Activated CD8-positive, alpha-beta memory T cell treated with anti-CD3 and anti-CD28 coated beads, Interleukin-2, amount 10 ng/mL, durations not matched to agents 7 days and 5 days (primary cell): ENCODE measurements at regions not wholly inside any gene's neighbourhood (a gene's known extent, or its start where the extent isn't known, plus 50 kb on each side); places are given as distances from the start of the nearest gene placed in this dataset.
"Not testable (repeated sequence)": the region's sequence is repeated elsewhere in the genome, so short reads cannot be mapped to it uniquely, and the experiment has no call there.

Experiments
- ATAC-seq: fragments of 150-1000 bp; cut with Tn5 transposase; one replicate; pipeline ENCODE4 v1.10.0; 2021; ENCODE audit warnings: moderate library complexity
- CTCF ChIA-PET: fragments of 350-600 bp; sonication (Branson Sonifier 250); formaldehyde crosslinking; loops from one replicate; lab custom pipeline; 2021; ENCODE audit warnings: antibody characterized with exemption; lab: Charles Lee
- DNase-seq: peaks from one replicate; pipeline ENCODE4 v3.0.0-alpha.2; 2020
- H3K27ac Mint-ChIP-seq: one replicate; pipeline ENCODE4 v1.8.0; 2021; ENCODE audit warnings: mild to moderate bottlenecking, mixed read lengths
- H3K27me3 Mint-ChIP-seq: one replicate; pipeline ENCODE4 v1.8.0; 2021; ENCODE audit warnings: mixed read lengths
- H3K36me3 Mint-ChIP-seq: one replicate; pipeline ENCODE4 v1.8.0; 2021; ENCODE audit warnings: mild to moderate bottlenecking, mixed read lengths
- H3K4me1 Mint-ChIP-seq: one replicate; pipeline ENCODE4 v1.8.0; 2021; ENCODE audit warnings: mixed read lengths
- H3K4me3 Mint-ChIP-seq: one replicate; pipeline ENCODE4 v1.8.0; 2021; ENCODE audit warnings: mild to moderate bottlenecking, moderate library complexity, mixed read lengths
- H3K9me3 Mint-ChIP-seq: one replicate; pipeline ENCODE4 v1.8.0; 2022; ENCODE audit warnings: low read depth, mixed read lengths

DNA sequence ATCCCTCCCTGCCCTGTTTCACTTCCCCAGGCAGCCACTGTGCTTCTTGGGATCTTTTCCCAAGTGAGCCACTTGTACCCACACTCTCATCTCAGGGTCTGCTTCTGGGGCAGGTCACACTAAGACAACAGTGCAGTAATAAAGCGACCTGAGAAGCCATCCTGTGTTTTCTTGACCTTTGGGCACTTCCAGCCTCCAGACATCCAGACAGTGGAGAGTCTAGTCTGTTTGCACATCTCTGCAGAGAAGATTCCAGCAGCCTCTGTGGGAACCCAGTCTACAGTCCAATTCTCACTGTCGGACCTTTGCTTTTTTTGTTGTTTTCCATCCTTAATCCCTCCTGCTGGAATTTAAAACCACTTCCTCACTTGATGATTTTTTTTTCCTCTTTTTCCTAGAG lies 50.3 kb upstream of the ATP6AP2 start:
- DNase-seq (no peak), ATAC-seq (no peak)
- no peak overlapping the region for H3K27ac Mint-ChIP-seq

DNA sequence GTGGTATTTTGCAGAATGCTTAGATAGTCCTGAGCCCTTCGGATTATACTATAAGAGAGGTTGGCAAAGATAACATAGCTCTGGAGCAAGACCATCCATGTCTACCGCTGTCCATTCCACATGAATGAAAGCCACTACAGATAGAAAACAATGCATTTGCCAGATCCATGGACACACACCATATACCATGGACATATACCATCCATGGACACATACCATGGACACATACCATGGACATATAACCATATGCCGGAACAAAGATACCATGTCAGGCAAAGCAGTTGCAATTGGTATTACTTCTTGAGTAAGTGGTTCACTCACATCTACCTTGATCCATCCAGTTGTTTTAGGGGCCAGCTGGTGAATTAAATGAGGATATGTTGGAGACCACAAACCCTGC lies 53.2 kb upstream of the ATP6AP2 start:
- peaks cover 2% of the 10 kb centered on the region for H3K27me3 Mint-ChIP-seq
- no peak for ATAC-seq
- H3K4me1 Mint-ChIP-seq, result no peaks in the 10 kb centered on the region
- DNase-seq, result no peak
- no peak overlapping the region for H3K4me3 Mint-ChIP-seq
- H3K27ac Mint-ChIP-seq, result no peak overlapping the region
- CTCF ChIA-PET, result no interaction called here
- no peaks in the 10 kb centered on the region for H3K36me3 Mint-ChIP-seq
- H3K9me3 Mint-ChIP-seq, result no peaks in the 10 kb centered on the region

More for the DNA sequence above, 50.3 kb upstream of the ATP6AP2 start:
- Mint-ChIP-seq H3K36me3 (no peaks in the 10 kb centered on the region), H3K27me3 (peaks cover 2% of the 10 kb centered on the region), H3K4me1 (no peaks in the 10 kb centered on the region), H3K9me3 (no peaks in the 10 kb centered on the region), H3K4me3 (no peak overlapping the region)
- CTCF ChIA-PET, result interaction anchor here (1.1 kb wide), 1 partner anchor 13 kb away, joined by 3 read pairs; no protein-coding TSS in a partner anchor

DNA sequence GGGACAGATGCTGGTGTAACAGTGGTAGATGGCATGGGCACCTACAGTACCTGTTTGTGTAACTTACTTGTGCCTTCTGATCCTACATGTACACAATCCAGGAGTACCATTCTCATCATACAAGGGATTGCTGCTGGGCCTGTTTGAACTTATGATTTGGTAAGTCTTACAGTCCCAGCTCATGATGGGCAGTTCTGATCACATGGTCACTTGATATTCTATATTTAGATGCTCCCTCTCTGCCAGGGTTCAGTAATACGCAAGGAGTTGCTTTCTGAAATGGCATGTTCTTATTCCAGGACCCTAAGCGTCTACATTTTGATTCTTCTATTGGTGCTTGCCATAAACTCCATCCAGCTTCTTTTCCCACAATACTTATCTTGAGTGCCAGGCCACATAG lies 54.4 kb upstream of the ATP6AP2 start:
- DNase-seq (no peak), ATAC-seq (no peak)
- no peaks in the 10 kb centered on the region for H3K4me1 Mint-ChIP-seq
- H3K27ac Mint-ChIP-seq, result no peak overlapping the region
- no peaks in the 10 kb centered on the region for H3K36me3 Mint-ChIP-seq
- H3K27me3 Mint-ChIP-seq, result peaks cover 2% of the 10 kb centered on the region
- H3K4me3 Mint-ChIP-seq, result no peak overlapping the region
- CTCF ChIA-PET, result no interaction called here
- H3K9me3 Mint-ChIP-seq, result no peaks in the 10 kb centered on the region

DNA sequence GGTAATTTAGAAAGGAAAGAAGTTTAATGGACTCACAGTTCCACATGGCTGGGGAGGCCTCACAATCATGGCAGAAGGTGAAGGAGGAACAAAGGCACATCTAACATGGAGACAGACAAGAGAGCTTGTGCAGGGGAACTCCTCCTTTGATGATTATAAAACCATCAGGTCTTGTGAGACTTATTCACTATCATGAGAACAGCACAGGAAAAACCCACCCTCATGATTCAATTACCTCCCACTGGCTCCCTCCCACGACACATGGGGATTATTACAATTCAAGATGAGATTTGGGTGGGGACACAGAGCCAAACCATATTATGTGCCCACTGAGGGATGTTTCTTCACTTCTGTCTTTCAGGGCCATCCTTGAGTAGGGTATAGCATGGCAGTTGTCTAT lies 54.9 kb upstream of the ATP6AP2 start:
- H3K27ac Mint-ChIP-seq, H3K36me3 Mint-ChIP-seq, H3K4me3 Mint-ChIP-seq, H3K27me3 Mint-ChIP-seq, DNase-seq, H3K4me1 Mint-ChIP-seq, H3K9me3 Mint-ChIP-seq, CTCF ChIA-PET, ATAC-seq: not testable (repeated sequence)

DNA sequence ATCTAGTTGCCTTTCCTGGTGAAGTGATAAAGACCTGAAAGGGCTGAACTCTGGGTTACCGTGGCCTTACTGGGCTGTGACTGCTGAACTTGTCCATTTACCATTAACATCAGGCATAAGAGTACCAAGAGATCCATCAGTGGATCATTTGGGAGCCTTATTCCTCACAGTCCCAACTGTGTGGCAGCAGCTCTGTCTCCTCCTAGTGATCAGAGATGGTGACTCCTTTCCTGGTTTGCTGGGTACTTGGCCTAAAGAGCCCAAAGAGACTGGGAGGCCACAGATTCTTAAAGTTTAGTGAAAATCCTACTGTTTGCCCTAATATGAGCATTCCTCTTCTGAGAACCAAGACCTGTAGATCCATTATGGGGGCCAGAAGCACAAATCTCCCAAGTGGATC lies 56.3 kb upstream of the ATP6AP2 start:
- DNase-seq (no peak), ATAC-seq (no peak)
- H3K4me3 Mint-ChIP-seq, result no peak overlapping the region
- H3K27me3 Mint-ChIP-seq, result peaks cover 2% of the 10 kb centered on the region
- H3K4me1 Mint-ChIP-seq, result no peaks in the 10 kb centered on the region
- no peaks in the 10 kb centered on the region for H3K36me3 Mint-ChIP-seq
- CTCF ChIA-PET, result no interaction called here
- H3K9me3 Mint-ChIP-seq, result no peaks in the 10 kb centered on the region
- H3K27ac Mint-ChIP-seq, result no peak overlapping the region

DNA sequence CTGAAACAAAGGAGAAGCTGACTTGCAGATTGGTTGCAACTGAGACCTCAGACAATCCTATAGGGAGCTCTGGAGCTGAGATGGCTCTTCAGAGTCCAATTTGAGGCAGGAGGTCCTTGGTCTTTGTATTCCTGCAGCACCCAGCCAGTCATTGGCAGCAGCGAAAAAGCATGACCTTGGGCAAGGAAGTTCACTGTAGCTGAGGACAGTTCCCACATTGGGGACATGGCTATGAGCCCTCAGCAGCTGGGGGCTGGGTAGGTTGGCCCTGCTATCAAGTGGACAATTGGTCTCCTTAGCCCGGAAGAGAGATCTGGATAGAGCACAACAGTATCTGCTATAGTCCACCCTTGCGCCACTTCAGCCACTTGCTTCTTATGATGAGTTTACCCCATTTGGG lies 56.9 kb upstream of the ATP6AP2 start:
- Mint-ChIP-seq H3K9me3 (no peaks in the 10 kb centered on the region), H3K4me1 (no peaks in the 10 kb centered on the region), H3K36me3 (no peaks in the 10 kb centered on the region), H3K27ac (no peak overlapping the region), H3K27me3 (peaks cover 2% of the 10 kb centered on the region), H3K4me3 (no peak overlapping the region)
- CTCF ChIA-PET, result no interaction called here
- DNase-seq (no peak), ATAC-seq (no peak)

DNA sequence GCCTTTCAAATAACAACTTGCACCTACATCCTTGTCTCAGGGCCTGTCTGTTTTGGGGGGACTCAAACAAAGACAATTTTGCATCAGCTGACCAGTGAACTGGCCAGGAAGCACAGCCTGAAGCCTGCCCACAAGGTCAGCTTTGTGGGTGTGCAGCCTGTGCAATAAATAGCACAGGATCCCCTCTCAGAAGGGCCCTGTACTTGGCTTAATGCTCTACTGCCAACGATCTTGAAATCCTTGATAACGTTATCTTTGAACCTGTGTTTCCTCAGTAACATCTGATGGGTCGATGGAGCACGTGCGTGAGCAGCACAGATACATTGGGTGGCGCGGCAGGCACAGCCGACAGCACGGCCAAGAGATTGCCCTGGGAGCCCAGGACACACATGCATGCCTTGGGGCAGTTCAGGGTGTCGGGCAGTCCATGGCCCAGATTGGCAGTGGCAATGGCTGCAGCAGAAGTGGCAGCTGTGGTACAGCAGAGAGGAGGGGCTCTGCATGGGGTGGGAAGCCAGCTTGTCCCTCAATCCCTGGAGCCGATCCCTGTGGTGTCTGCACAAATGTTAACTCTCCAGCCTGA lies 58.8 kb upstream of the ATP6AP2 start:
- Mint-ChIP-seq H3K27ac (no peak overlapping the region), H3K27me3 (peaks cover 2% of the 10 kb centered on the region), H3K36me3 (no peaks in the 10 kb centered on the region), H3K4me3 (no peak overlapping the region), H3K9me3 (no peaks in the 10 kb centered on the region), H3K4me1 (no peaks in the 10 kb centered on the region)
- ATAC-seq (no peak), DNase-seq (no peak)
- CTCF ChIA-PET, result no interaction called here

DNA sequence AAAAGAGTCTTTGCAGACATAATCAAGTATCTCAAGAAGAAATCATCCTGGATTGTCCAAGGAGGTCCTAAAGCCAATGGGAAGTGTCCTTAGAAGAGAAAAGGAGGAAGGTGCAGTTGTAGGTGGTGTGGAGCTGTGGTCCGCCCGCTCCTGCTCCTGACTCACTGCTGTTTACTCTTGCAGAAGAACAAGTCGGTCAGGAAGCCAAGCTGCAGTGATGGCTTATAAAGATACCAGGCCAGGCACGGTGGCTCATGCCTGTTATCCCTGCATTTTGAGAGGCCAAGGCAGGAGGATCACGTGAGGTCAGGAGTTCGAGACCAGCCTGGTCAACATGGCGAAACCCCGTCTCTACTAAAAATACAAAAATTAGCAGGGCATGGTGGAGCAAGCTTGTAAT lies 66.4 kb upstream of the ATP6AP2 start:
- no peaks in the 10 kb centered on the region for H3K36me3 Mint-ChIP-seq
- H3K4me3 Mint-ChIP-seq, result no peak overlapping the region
- no peaks in the 10 kb centered on the region for H3K9me3 Mint-ChIP-seq
- CTCF ChIA-PET, result no interaction called here
- H3K27me3 Mint-ChIP-seq, result no peaks in the 10 kb centered on the region
- no peak overlapping the region for H3K27ac Mint-ChIP-seq
- no peak for DNase-seq
- H3K4me1 Mint-ChIP-seq, result no peaks in the 10 kb centered on the region
- ATAC-seq, result no peak

DNA sequence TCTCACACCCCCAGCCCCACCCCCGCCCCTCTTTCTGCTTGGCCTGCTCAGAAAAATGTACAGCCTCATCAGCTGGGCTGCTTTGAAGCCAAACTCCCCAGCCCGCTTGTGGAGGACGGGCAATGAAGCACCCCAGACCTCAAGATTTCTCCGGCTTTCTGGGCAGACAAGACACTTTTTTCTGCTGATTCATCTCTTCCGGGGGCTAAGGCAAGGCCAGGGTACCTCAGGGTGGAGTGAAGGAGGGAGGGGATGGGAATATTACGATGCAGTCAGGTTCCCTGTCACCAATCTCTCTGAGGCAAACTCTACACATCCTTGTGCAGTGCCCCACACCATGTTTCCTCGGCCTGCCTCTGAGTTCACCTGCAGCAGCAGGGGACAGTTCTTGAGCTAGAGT lies 66.9 kb upstream of the ATP6AP2 start:
- no peaks in the 10 kb centered on the region for H3K4me1 Mint-ChIP-seq
- H3K27ac Mint-ChIP-seq, result no peak overlapping the region
- CTCF ChIA-PET, result no interaction called here
- no peak overlapping the region for H3K4me3 Mint-ChIP-seq
- no peaks in the 10 kb centered on the region for H3K36me3 Mint-ChIP-seq
- ATAC-seq, result no peak
- no peak for DNase-seq
- H3K27me3 Mint-ChIP-seq, result no peaks in the 10 kb centered on the region
- H3K9me3 Mint-ChIP-seq, result no peaks in the 10 kb centered on the region

DNA sequence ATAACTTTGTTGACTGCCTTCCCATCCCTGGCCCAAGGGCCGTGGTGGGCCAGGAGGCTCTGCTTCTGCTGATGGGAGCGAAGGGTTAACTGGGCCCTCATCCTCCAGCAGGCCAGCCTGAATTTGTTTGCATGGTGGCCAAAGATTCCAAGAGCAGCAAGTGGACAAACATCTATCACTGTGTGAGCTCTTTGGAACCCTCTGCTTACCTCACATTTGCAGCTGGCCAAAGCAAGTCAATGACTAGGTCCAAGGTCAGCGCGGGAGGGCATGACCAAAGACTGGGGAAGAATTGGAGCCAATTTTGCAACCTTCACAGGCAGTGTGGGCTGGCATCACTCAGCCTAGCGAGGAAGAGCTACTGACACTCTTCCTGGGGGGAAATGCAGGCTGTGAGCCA lies 67.8 kb upstream of the ATP6AP2 start:
- Mint-ChIP-seq H3K27me3 (no peaks in the 10 kb centered on the region), H3K27ac (no peak overlapping the region)
- CTCF ChIA-PET, result no interaction called here

DNA sequence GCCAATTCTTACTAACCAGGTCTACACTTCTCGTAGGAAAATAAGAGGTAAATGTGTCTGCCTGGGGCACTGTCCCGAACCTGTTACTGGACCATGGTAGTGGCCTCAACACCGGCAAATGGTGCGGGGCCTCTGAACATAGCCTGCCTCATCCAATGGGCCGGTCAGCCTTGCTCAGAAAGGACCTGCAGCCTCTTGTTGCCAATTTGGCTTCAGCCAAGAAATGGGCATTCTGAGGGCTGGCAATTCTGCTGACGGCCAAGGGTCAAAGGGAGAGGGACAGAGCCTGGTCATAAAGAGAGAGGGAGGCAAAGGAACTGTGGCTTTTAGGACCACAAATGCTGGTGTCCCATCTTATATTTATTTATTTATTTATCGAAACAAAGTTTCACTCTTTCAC lies 69.5 kb upstream of the ATP6AP2 start:
- no peaks in the 10 kb centered on the region for H3K4me1 Mint-ChIP-seq
- no peak overlapping the region for H3K4me3 Mint-ChIP-seq
- no peaks in the 10 kb centered on the region for H3K36me3 Mint-ChIP-seq
- CTCF ChIA-PET, result no interaction called here
- H3K9me3 Mint-ChIP-seq, result no peaks in the 10 kb centered on the region
- H3K27me3 Mint-ChIP-seq, result no peaks in the 10 kb centered on the region
- no peak for ATAC-seq
- DNase-seq, result no peak
- H3K27ac Mint-ChIP-seq, result no peak overlapping the region

More for the DNA sequence above, 67.8 kb upstream of the ATP6AP2 start:
- DNase-seq (no peak), ATAC-seq (no peak)
- Mint-ChIP-seq H3K9me3 (no peaks in the 10 kb centered on the region), H3K4me3 (no peak overlapping the region), H3K4me1 (no peaks in the 10 kb centered on the region), H3K36me3 (no peaks in the 10 kb centered on the region)

DNA sequence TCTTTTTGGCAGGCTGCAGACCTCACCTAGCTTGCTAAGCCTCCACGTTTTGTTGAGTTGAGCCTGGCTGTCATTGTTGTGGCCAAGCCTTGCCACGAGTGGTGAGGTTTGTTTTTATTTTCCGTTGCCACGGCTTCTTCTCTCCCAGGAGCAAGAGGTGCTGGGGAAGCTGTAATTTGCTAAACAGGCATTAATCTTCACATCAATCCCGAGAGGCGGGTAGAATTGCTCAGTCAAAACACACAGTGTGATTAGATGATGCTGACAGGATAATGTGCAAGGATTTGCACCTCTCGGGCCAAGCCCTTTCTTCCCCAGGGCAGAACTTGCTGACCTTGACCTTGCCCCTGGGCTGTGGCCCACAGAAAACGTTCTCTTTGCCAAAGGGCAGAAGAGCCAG lies 72.2 kb upstream of the ATP6AP2 start:
- H3K4me3 Mint-ChIP-seq, result no peak overlapping the region
- H3K27me3 Mint-ChIP-seq, result no peaks in the 10 kb centered on the region
- CTCF ChIA-PET, result no interaction called here
- DNase-seq (no peak), ATAC-seq (no peak)
- no peaks in the 10 kb centered on the region for H3K9me3 Mint-ChIP-seq
- H3K27ac Mint-ChIP-seq, result no peak overlapping the region
- no peaks in the 10 kb centered on the region for H3K36me3 Mint-ChIP-seq
- no peaks in the 10 kb centered on the region for H3K4me1 Mint-ChIP-seq

DNA sequence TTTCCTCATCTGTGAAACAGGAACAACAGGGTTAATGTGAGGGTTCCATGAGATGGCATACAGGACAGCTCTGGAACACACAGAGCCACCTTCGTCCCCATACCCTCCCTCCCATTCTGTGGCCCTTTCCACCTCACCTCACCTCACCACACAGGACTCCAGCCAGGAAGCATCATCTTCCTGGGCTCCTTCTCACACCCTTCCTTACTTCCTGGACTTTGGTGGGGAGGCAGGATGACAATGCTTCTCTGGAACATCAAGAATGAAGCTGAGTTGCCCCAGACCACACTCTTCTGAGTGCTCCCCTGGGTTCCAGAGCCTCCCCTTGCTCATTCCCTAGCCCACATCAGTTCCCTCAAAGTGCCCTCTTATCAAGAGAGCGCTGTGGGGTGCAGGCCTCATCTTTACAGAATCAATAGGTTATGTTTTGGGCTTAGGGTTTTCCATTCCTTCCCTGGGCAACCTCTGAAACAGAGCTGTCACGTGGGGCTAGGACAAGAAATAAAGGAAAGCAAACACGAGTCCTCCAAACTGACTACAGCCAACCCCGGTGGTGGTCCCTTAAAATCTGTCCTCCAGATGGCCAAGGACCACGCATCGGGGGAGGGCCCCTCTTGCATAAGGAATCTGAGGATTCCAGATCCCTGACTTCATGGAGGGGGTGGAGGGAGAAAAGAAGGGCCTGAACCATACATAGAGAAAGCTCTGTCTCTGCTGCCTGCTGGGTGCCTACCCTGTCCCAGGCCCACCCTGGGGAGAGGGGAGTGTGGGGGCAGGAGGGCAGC lies 74.4 kb upstream of the ATP6AP2 start:
- Mint-ChIP-seq H3K27ac (no peak overlapping the region), H3K27me3 (no peaks in the 10 kb centered on the region), H3K4me3 (no peak overlapping the region), H3K36me3 (no peaks in the 10 kb centered on the region), H3K4me1 (no peaks in the 10 kb centered on the region), H3K9me3 (no peaks in the 10 kb centered on the region)
- DNase-seq (no peak), ATAC-seq (no peak)
- CTCF ChIA-PET, result no interaction called here

DNA sequence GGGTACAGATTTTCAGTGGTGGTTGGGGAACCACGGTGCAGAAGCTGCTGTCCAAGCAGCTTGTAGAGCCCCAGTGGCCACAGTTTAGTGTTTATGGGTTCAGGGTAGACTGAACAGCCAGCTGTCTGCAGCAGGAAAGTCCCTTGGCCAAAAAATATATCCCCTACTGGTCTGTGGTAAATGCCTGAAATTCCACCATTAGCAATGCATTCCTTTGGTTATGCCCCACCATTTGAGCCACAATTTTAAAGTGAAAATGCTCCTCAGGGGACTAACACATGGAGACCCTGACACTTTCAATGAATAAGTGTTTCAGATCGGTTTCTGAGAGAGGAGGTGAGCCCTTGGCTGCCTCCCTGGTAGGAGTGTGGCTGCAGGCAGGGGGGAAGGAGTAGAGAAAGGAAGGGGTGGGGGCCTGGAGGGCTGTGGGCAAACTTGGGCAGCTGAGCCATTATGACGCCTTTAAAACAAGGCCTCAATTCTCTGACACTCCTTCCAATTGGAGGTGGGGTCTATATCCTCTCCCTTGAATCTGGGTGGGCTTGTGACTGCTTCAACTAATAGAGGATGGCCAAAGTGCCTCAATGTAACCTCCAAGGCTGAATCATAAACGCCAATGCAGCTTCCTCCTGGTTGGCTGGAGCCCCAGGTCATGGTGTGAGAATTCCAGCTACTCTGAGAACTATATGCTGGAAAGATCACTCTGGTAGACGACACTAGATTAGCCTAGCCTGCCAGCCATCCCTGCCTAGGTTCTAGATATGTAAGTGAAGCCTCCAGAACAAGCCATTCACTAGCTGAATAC lies 75.8 kb upstream of the ATP6AP2 start:
- CTCF ChIA-PET, result no interaction called here
- Mint-ChIP-seq H3K4me3 (no peak overlapping the region), H3K27ac (no peak overlapping the region), H3K27me3 (no peaks in the 10 kb centered on the region), H3K4me1 (no peaks in the 10 kb centered on the region), H3K36me3 (no peaks in the 10 kb centered on the region), H3K9me3 (no peaks in the 10 kb centered on the region)
- no peak for ATAC-seq
- DNase-seq, result no peak
